GM23338 (cell line): ENCODE measurements at regions not wholly inside any gene's neighbourhood (a gene's known extent, or its start where the extent isn't known, plus 50 kb on each side); places are given as distances from the start of the nearest gene placed in this dataset.
"Not testable (repeated sequence)": the region's sequence is repeated elsewhere in the genome, so short reads cannot be mapped to it uniquely, and the experiment has no call there.

Source experiments
- CREB1 ChIP-seq: fragments of 250-450 bp; sonication (Bioruptor Pico); IDR thresholded peaks from 2 replicates; pipeline ENCODE4 v1.5.0; 2020; ENCODE audit warnings: low read depth, mild to moderate bottlenecking, moderate library complexity
- ETS1 ChIP-seq: IDR thresholded peaks from 2 replicates; pipeline ENCODE4 v1.6.1; 2016; ENCODE audit warnings: antibody characterized with exemption
- EZH2 ChIP-seq: fragments of 200-600 bp; sonication (generic); IDR thresholded peaks from one replicate; pipeline ENCODE4 v1.8.0; 2017; ENCODE audit warnings: antibody characterized with exemption, mild to moderate bottlenecking, low read depth; ENCODE audit not compliant: unreplicated experiment
- EZH2phosphoT487 ChIP-seq: fragments of 200-600 bp; sonication (generic); IDR thresholded peaks from one replicate; pipeline ENCODE4 v1.8.1; 2018; ENCODE audit warnings: antibody characterized with exemption; ENCODE audit not compliant: unreplicated experiment
- JUNB ChIP-seq: IDR thresholded peaks from one replicate; pipeline ENCODE4 v1.6.1; 2016; ENCODE audit warnings: antibody characterized with exemption; ENCODE audit not compliant: unreplicated experiment
- NANOG ChIP-seq: IDR thresholded peaks from 2 replicates; pipeline ENCODE4 v1.6.1; 2016; ENCODE audit warnings: antibody characterized with exemption, borderline replicate concordance
- POLR2AphosphoS5 ChIP-seq: IDR thresholded peaks from 2 replicates; pipeline ENCODE4 v1.6.1; 2016; ENCODE audit warnings: antibody characterized with exemption, low read depth
- REST ChIP-seq: IDR thresholded peaks from one replicate; pipeline ENCODE4 v1.6.1; 2018; ENCODE audit warnings: antibody characterized with exemption; ENCODE audit not compliant: unreplicated experiment
- ZNF114 ChIP-seq: fragments of 250-450 bp; sonication (Bioruptor Pico); IDR thresholded peaks from 2 replicates; pipeline ENCODE4 v1.5.0; 2020; ENCODE audit warnings: mild to moderate bottlenecking, moderate library complexity
- ZNF331 ChIP-seq: fragments of 250-450 bp; sonication (Bioruptor Pico); IDR thresholded peaks from 2 replicates; pipeline ENCODE4 v1.5.0; 2020; ENCODE audit warnings: low read depth, mild to moderate bottlenecking, moderate library complexity
- TF ChIP-seq, protein P1 (sequence below): fragments of 250-450 bp; sonication (Bioruptor Pico); IDR thresholded peaks from 2 replicates; pipeline ENCODE4 v1.5.0; 2020; ENCODE audit warnings: mild to moderate bottlenecking, moderate library complexity
- TF ChIP-seq, protein P2 (sequence below), 2 experiments: fragments of 200-600 bp in 1 of 2; sonication (generic) in 1 of 2; conservative IDR thresholded peaks; 2 replicates each; pipeline versions ENCODE4 v1.5.1 to v1.6.1; 2016 to 2017; ENCODE audit warnings: antibody characterized with exemption in 2 of 2, low read depth in 2 of 2, mild to moderate bottlenecking in 2 of 2, moderate library complexity in 1 of 2

- TF ChIP-seq, protein P1, sequence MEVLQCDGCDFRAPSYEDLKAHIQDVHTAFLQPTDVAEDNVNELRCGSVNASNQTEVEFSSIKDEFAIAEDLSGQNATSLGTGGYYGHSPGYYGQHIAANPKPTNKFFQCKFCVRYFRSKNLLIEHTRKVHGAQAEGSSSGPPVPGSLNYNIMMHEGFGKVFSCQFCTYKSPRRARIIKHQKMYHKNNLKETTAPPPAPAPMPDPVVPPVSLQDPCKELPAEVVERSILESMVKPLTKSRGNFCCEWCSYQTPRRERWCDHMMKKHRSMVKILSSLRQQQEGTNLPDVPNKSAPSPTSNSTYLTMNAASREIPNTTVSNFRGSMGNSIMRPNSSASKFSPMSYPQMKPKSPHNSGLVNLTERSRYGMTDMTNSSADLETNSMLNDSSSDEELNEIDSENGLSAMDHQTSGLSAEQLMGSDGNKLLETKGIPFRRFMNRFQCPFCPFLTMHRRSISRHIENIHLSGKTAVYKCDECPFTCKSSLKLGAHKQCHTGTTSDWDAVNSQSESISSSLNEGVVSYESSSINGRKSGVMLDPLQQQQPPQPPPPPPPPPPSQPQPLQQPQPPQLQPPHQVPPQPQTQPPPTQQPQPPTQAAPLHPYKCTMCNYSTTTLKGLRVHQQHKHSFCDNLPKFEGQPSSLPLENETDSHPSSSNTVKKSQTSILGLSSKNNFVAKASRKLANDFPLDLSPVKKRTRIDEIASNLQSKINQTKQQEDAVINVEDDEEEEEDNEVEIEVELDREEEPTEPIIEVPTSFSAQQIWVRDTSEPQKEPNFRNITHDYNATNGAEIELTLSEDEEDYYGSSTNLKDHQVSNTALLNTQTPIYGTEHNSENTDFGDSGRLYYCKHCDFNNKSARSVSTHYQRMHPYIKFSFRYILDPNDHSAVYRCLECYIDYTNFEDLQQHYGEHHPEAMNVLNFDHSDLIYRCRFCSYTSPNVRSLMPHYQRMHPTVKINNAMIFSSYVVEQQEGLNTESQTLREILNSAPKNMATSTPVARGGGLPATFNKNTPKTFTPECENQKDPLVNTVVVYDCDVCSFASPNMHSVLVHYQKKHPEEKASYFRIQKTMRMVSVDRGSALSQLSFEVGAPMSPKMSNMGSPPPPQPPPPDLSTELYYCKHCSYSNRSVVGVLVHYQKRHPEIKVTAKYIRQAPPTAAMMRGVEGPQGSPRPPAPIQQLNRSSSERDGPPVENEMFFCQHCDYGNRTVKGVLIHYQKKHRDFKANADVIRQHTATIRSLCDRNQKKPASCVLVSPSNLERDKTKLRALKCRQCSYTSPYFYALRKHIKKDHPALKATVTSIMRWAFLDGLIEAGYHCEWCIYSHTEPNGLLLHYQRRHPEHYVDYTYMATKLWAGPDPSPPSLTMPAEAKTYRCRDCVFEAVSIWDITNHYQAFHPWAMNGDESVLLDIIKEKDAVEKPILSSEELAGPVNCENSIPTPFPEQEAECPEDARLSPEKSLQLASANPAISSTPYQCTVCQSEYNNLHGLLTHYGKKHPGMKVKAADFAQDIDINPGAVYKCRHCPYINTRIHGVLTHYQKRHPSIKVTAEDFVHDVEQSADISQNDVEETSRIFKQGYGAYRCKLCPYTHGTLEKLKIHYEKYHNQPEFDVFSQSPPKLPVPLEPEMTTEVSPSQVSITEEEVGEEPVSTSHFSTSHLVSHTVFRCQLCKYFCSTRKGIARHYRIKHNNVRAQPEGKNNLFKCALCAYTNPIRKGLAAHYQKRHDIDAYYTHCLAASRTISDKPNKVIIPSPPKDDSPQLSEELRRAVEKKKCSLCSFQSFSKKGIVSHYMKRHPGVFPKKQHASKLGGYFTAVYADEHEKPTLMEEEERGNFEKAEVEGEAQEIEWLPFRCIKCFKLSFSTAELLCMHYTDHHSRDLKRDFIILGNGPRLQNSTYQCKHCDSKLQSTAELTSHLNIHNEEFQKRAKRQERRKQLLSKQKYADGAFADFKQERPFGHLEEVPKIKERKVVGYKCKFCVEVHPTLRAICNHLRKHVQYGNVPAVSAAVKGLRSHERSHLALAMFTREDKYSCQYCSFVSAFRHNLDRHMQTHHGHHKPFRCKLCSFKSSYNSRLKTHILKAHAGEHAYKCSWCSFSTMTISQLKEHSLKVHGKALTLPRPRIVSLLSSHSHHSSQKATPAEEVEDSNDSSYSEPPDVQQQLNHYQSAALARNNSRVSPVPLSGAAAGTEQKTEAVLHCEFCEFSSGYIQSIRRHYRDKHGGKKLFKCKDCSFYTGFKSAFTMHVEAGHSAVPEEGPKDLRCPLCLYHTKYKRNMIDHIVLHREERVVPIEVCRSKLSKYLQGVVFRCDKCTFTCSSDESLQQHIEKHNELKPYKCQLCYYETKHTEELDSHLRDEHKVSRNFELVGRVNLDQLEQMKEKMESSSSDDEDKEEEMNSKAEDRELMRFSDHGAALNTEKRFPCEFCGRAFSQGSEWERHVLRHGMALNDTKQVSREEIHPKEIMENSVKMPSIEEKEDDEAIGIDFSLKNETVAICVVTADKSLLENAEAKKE (CRISPR knock-in tag): not testable (repeated sequence)
- TF ChIP-seq EZH2; CREB1 (CRISPR knock-in tag); POLR2AphosphoS5; EZH2phosphoT487; ETS1; NANOG; REST; JUNB; ZNF114 (CRISPR knock-in tag); ZNF331 (CRISPR knock-in tag): not testable (repeated sequence)
- TF ChIP-seq, protein P2, sequence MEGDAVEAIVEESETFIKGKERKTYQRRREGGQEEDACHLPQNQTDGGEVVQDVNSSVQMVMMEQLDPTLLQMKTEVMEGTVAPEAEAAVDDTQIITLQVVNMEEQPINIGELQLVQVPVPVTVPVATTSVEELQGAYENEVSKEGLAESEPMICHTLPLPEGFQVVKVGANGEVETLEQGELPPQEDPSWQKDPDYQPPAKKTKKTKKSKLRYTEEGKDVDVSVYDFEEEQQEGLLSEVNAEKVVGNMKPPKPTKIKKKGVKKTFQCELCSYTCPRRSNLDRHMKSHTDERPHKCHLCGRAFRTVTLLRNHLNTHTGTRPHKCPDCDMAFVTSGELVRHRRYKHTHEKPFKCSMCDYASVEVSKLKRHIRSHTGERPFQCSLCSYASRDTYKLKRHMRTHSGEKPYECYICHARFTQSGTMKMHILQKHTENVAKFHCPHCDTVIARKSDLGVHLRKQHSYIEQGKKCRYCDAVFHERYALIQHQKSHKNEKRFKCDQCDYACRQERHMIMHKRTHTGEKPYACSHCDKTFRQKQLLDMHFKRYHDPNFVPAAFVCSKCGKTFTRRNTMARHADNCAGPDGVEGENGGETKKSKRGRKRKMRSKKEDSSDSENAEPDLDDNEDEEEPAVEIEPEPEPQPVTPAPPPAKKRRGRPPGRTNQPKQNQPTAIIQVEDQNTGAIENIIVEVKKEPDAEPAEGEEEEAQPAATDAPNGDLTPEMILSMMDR (conservative IDR thresholded peaks at IDR 0.05; ENCODE audit: low read depth in 2 of 2): not testable (repeated sequence)
Observed at GRCh38 chr17:45601013-45601412, 110.5 kb upstream of the PLEKHM1 start.
